Adrenal gland (tissue), 9 donors: ENCODE measurements at regions not wholly inside any gene's neighbourhood (a gene's known extent, or its start where the extent isn't known, plus 50 kb on each side); places are given as distances from the start of the nearest gene placed in this dataset.

Experiments
- DNase-seq, 7 donors: peaks; one replicate each; pipeline ENCODE4 v3.0.0-alpha.2; 2019 to 2020
- H3K27ac ChIP-seq, 5 donors: fragments of 200-600 bp; sonication (generic) in 4 of 5; 1 replicate in 3 of 5; 2 replicates in 2 of 5; pipeline versions ENCODE4 v1.5.1 to v1.8.0; 2016 to 2020; ENCODE audit warnings: mild to moderate bottlenecking in 1 of 5
- H3K27me3 ChIP-seq: fragments of 200-600 bp; 2 replicates; pipeline ENCODE4 v1.8.0; 2021
- H3K36me3 ChIP-seq, 2 donors: fragments of 200-600 bp; replicated peaks in 1 of 2; 1 replicate in 1 of 2; 2 replicates in 1 of 2; pipeline versions ENCODE4 v1.5.1 to v1.8.0; 2018 to 2022
- H3K4me1 ChIP-seq, 2 donors: fragments of 200-600 bp; replicated peaks in 1 of 2; 1 replicate in 1 of 2; 2 replicates in 1 of 2; pipeline versions ENCODE4 v1.5.1 to v1.8.0; 2018 to 2021
- H3K4me3 ChIP-seq, 4 donors: fragments of 200-600 bp; sonication (generic) in 3 of 4; one replicate each; pipeline ENCODE4 v1.5.1; 2016 to 2018
- H3K9me3 ChIP-seq, 3 donors: fragments of 200-600 bp; sonication (generic) in 1 of 3; replicated peaks in 1 of 3; 1 replicate in 2 of 3; 2 replicates in 1 of 3; pipeline versions ENCODE4 v1.5.1 to v1.8.0; 2016 to 2021
- POLR2A ChIP-seq, 2 donors: fragments of 450-650 bp; IDR thresholded peaks; one replicate each; pipeline ENCODE4 v1.6.1; 2017; ENCODE audit warnings: antibody characterized with exemption in 2 of 2, mild to moderate bottlenecking in 2 of 2, moderate library complexity in 1 of 2
- WGBS, 4 donors: extraction: QIAGEN DNeasy Blood & Tissue Kit in 2 of 4; methylation state at CpG; one replicate each; pipeline versions ENCODE4 v1.1.5 to v1.1.7; 2013 to 2017; 5-methylcytosine and 5-hydroxymethylcytosine counted together
- intact Hi-C, 2 donors: fragments of 100-400 bp; cut with DNase I; formaldehyde crosslinking; loops; one replicate each; pipeline versions ENCODE4 v1.14.1 to v1.15.0; 2022 to 2023
- TF ChIP-seq, protein P1 (sequence below), 6 experiments: fragments of 450-650 bp in 4 of 6; fragments of 200-600 bp in 2 of 6; sonication (generic) in 1 of 6; IDR thresholded peaks; 1 replicate in 5 of 6; 2 replicates in 1 of 6; pipeline versions ENCODE4 v1.5.1 to v1.8.0; 2016 to 2021; ENCODE audit warnings: antibody characterized with exemption in 6 of 6, mild to moderate bottlenecking in 2 of 6, moderate library complexity in 1 of 6
- donor health status: healthy with polysubstance abuse.
- donor health status: Bipolar disorder and iron deficiency.
- donor health status: DM: yes; HTN: yes; CAD: no.
- donor health status: DM: no; HTN: no; CAD: no.
- donor health status: DM: no; HTN: no; CAD: no.

DNA sequence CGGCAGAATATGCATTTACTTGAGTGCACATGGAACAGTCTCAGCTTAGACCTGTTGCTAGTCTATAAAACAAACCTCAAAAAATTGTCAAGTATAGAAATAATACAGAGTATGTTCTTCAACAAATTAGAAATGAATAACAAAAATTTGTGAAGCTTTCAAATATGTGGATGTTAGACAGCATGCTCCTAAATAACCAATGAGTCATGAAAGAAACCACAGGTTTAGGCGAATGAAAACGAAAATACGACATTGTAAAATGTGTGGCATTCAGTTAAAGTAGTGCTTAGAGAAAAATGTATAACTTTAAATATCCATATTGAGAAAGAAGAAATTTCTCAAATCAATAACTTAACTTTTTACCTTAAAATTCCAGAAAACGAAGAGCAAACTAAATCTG lies 760.0 kb upstream of the SORCS1 start:
- Histone ChIP-seq H3K27ac (no peak overlapping the region), H3K4me3 (no peak overlapping the region), H3K27me3 (no peaks in the 10 kb centered on the region), H3K4me1 (no peaks in the 10 kb centered on the region), H3K36me3 (no peaks in the 10 kb centered on the region), H3K9me3 (no peaks in the 10 kb centered on the region)
- DNase-seq, result no peak
- WGBS, 4 donors, result 77 to 82% (median 80%) methylated on average over 5 of the region's 5 CpGs
- no peak for TF ChIP-seq POLR2A (IDR thresholded peaks at IDR 0.05)
- TF ChIP-seq, protein P1, sequence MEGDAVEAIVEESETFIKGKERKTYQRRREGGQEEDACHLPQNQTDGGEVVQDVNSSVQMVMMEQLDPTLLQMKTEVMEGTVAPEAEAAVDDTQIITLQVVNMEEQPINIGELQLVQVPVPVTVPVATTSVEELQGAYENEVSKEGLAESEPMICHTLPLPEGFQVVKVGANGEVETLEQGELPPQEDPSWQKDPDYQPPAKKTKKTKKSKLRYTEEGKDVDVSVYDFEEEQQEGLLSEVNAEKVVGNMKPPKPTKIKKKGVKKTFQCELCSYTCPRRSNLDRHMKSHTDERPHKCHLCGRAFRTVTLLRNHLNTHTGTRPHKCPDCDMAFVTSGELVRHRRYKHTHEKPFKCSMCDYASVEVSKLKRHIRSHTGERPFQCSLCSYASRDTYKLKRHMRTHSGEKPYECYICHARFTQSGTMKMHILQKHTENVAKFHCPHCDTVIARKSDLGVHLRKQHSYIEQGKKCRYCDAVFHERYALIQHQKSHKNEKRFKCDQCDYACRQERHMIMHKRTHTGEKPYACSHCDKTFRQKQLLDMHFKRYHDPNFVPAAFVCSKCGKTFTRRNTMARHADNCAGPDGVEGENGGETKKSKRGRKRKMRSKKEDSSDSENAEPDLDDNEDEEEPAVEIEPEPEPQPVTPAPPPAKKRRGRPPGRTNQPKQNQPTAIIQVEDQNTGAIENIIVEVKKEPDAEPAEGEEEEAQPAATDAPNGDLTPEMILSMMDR (IDR thresholded peaks at IDR 0.05), result no peak
- intact Hi-C loops, result no loop called here

DNA sequence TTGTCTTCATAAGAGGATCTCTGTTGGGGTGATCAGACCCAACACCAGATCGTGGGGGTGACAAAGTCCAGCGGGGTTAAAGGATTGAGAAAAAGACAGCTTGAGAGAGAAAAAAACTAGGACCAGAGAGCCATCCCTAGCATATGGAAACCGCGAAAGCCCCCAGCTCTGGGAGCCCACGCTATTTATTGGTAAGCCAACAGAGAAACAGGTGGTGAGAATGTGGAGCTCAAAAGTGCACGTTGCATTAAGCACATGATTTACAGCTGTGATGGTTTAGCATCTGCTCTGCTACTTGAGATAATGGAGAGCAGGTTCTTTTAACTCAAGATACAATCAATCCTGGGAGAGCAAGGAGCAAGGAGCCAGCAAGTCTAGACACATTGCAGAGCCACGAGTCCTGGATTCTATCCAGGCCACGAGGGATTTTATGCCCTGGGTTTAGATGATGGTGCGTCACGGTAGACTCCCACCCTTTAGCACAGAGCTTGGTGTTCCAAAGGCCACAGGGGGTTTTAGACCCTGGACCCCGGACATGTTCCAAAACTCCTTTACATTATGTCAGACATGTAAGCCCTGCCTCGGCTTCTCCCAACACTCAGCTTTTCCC lies 755.2 kb upstream of the SORCS1 start:
- H3K36me3 ChIP-seq, result no peaks in the 10 kb centered on the region
- intact Hi-C loops, result no loop called here
- no peak for DNase-seq
- H3K4me1 ChIP-seq, result no peaks in the 10 kb centered on the region
- H3K27ac ChIP-seq, result no peak overlapping the region
- no peak overlapping the region for H3K4me3 ChIP-seq
- 75 to 81% (median 77%) methylated on average over 12 of the region's 12 CpGs for WGBS, 4 donors
- no peaks in the 10 kb centered on the region for H3K9me3 ChIP-seq
- H3K27me3 ChIP-seq, result peaks cover 7% of the 10 kb centered on the region
- no peak for TF ChIP-seq POLR2A (IDR thresholded peaks at IDR 0.05)
- TF ChIP-seq, protein P1 (IDR thresholded peaks at IDR 0.05), result no peak

DNA sequence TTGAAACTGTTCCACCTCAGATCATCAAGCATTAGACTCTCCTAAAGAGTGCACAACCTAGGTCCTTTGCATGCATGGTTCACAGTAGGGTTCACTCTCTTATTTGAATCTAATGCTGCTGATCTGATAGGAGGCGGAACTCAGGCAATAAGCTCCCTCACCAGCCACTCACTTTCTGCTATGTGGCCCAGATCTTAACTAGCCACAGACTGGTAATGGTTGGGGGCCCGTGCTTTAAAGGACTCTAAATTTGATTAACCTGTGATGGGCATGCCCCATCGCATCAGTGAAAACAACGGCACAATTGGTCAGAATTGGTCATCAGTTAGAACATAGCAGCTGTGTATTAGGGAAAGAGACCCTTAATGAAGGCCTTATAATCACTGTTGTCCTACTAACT lies 753.7 kb upstream of the SORCS1 start:
- Histone ChIP-seq H3K9me3 (no peaks in the 10 kb centered on the region), H3K27ac (no peak overlapping the region), H3K4me3 (no peak overlapping the region), H3K4me1 (no peaks in the 10 kb centered on the region), H3K27me3 (peaks cover 11% of the 10 kb centered on the region), H3K36me3 (no peaks in the 10 kb centered on the region)
- DNase-seq, result no peak
- TF ChIP-seq, protein P1 (IDR thresholded peaks at IDR 0.05), result no peak
- no peak for TF ChIP-seq POLR2A (IDR thresholded peaks at IDR 0.05)
- intact Hi-C loops, result no loop called here
- 79 to 93% (median 85%) methylated on average over 2 to 4 of the region's 4 CpGs for WGBS, 4 donors

DNA sequence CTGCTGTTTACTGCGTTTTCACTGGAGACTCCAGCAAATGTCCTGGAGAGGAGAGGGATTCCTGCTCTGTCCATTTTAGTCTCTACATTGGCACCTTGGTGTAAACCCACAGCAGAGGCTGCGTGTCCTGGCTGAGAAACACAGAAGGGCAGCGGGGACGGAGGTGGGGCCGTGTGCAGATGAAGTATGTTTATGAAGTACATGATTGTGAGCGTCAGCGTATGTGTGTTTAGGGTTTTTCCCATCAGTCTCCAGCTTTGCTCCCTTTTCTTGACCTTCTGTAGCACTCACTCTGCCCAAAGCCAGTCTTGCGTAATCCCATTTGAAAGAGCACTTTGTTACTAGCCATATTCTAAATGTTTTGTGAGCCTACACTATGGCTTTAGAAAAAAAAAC lies 750.7 kb upstream of the SORCS1 start:
- Histone ChIP-seq H3K36me3 (no peaks in the 10 kb centered on the region), H3K4me3 (no peak overlapping the region), H3K9me3 (no peaks in the 10 kb centered on the region), H3K27ac (no peak overlapping the region), H3K27me3 (peaks cover 11% of the 10 kb centered on the region), H3K4me1 (no peaks in the 10 kb centered on the region)
- no peak for DNase-seq
- TF ChIP-seq POLR2A (IDR thresholded peaks at IDR 0.05), result no peak
- TF ChIP-seq, protein P1 (IDR thresholded peaks at IDR 0.05), result no peak
- intact Hi-C loops, result no loop called here
- 7 to 13% (median 10%) methylated on average over 7 to 8 of the region's 8 CpGs for WGBS, 4 donors
